HG03457 (cell line): ENCODE measurements at regions not wholly inside any gene's neighbourhood (a gene's known extent, or its start where the extent isn't known, plus 50 kb on each side); places are given as distances from the start of the nearest gene placed in this dataset.

Experiments used
- ATAC-seq: cut with Tn5 transposase; IDR thresholded peaks from one replicate; pipeline ENCODE4 v1.9.1; 2021; ENCODE audit warnings: moderate number of reproducible peaks; ENCODE audit not compliant: unreplicated experiment

- ATAC-seq, result no peak
Measured at GRCh38 chr4:11741190-11741652, 312.5 kb upstream of the HS3ST1 start.

DNA sequence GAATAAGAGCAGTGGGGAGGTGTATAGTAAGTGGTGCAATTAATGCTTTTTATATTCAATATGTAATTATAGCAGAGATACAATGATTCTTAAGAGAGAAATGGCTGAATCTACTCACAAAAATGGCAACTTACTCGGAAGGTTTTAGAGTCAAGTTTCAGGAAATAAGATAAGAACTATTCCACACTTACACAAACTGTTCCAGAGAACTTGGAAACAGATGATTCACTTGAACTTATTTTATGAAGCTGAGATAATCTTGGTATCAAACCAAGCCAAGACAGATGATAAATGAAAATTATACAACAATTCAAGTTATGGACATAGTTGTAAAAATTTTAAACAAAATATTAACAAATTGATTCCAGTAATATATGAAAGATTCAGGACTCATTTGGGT is 311.3 kb upstream of the HS3ST1 start:
- ATAC-seq, result no peak

DNA sequence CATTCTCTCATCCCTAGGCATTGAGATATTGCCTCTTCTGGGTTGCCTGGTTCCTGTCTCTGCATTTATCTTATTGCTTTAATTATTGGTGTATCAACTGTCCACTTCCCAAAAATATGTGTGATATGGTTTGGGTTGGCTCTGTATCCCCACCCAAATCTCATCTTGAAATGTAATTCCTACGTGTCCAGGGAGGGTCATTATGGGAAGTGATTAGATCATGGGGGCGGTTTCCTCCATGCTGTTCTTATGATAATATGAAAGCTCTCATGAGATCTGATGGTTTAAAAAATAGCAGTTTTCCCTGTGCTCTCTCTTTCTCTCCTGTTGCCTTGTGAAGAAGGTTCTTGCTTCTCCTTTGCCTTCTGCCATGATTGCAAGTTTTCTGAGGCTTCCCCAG is 308.3 kb upstream of the HS3ST1 start:
- no peak for ATAC-seq

- no peak for ATAC-seq
Measured at GRCh38 chr4:11735651-11736050, 307.0 kb upstream of the HS3ST1 start.

DNA sequence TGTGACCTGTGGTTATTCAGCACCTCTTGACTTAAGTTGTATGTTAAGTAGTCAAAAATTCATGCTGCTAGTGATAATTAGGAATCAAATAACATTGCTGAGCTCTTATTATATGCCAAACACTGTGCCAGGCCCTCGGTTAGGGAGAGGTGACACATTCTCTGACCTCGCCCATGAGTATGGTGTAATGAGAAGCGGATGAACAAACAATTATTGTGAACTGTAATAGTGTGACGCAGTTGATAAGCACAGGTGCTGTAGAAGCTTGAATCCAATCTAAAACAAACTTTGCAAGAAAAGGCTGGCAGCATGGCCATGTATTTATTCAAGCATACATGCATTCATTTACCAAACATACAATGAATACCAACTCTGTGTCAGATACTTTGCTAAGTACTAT is 303.5 kb upstream of the HS3ST1 start:
- ATAC-seq, result no peak

DNA sequence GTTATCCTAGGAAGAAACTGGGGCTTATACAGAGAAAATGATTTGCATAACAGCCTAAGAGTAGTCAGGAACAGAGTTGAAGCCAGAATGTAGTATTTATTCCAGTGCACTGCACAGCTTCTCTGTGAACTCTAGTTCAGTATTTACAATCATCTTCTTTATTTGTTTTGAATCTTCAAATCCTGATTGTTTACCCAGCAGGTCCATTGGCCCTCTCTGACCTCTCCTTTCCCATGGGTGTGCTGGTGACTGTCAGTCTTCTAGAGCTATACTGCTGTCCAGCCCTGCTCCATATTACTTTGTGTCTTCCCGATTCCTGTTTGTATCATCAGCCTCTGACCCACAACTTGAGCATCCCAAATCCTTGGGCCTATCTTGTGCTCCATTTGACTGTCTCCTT is 301.9 kb upstream of the HS3ST1 start:
- no peak for ATAC-seq

- no peak for ATAC-seq
Measured at GRCh38 chr4:11729548-11729947, 300.9 kb upstream of the HS3ST1 start.

- ATAC-seq, result no peak
Measured at GRCh38 chr4:11727903-11728564, 299.3 kb upstream of the HS3ST1 start.

DNA sequence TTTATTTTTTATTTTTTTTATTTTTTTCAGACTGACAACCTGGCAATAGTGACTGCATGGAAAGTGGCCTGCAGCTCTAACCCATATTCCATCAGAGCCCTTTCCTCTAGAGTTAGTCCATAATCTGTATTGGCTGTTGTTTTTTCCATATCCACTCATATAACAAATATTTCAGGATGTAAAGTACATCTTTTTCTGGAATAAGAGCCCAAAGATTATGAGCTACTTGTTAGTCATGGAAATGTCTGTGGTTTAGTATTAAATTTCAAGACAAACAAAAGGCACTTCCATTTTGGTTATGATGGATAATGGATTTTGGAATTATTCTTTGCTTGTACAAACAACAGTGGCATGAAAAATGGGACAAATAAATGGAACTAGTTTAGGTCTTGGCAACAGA is 296.0 kb upstream of the HS3ST1 start:
- ATAC-seq, result no peak

- no peak for ATAC-seq
Measured at GRCh38 chr4:11722223-11722622, 293.5 kb upstream of the HS3ST1 start.

DNA sequence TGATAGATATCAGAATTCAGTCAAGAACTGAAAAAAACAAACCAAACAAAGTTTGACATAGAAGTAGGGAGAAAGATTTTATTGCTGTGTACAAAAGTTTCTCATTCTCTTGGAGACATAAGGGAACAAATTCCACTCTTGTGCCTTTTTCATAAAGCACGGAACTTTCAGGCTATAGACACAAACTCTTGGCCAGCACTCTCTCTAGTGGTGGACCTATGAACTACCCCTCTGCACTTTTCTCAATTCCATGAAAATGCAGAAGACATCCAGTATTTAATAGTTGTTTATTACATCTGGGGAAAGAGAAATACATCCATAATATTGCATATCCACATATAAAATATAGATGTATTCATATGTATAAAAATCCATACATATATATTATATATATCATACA is 291.6 kb upstream of the HS3ST1 start:
- ATAC-seq, result no peak

DNA sequence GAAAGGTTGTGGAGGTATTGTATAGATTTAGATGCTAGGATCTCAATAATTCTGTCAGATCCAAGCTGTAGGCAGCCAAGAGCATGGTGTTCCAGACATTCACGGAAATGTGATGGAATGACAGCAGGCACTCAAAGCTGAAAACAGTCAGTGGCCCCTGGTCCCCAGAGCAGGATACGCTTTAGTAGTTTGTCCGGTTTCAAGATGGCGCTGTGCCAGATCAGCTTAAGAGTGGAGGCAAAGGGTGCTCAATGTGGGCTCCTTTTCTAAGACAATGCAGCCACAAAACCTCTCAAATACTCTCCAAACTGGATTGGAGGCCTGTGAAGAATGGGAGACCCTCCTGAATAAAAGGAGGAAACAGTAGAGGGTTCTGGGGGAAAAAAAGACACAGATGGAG is 291.2 kb upstream of the HS3ST1 start:
- no peak for ATAC-seq

GRCh38 chr4:11715753-11716521 is 287.2 kb upstream of the HS3ST1 start:
- no peak for ATAC-seq

DNA sequence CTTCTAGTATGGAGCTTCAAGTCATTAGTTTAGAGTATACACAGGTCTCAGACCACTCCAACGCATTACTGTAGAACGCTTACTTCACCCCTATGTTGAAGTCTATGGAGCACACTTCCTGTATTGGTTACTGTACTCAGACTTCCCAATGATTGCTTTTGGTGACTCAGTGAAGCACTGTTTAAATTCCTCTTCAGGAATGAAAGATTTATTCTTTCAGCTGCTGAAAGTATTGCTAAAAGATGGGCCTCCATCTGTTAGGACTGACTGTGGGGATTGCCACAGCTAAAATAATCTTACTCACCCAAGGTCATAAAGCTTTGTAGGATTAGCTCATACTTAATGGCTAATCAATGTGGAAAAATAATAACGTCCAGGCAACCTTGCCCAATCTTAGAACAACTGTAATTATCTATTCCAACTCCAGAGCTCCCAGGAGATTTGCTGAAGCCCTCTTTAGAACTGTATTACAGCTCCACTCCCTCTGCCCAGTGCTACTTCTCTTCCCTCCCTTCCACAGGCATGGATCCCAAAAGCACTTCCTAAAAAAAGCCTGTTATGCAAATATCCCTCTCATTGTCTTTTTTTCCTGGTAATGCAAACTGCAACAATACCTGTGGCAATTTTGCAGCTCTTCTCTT is 281.9 kb upstream of the HS3ST1 start:
- no peak for ATAC-seq

GRCh38 chr4:11704186-11704830 is 275.6 kb upstream of the HS3ST1 start:
- no peak for ATAC-seq

GRCh38 chr4:11702886-11703557 is 274.3 kb upstream of the HS3ST1 start:
- no peak for ATAC-seq

GRCh38 chr4:11701966-11702725 is 273.5 kb upstream of the HS3ST1 start:
- ATAC-seq, result no peak

- ATAC-seq, result no peak
Measured at GRCh38 chr4:11700751-11701226, 272.1 kb upstream of the HS3ST1 start.

DNA sequence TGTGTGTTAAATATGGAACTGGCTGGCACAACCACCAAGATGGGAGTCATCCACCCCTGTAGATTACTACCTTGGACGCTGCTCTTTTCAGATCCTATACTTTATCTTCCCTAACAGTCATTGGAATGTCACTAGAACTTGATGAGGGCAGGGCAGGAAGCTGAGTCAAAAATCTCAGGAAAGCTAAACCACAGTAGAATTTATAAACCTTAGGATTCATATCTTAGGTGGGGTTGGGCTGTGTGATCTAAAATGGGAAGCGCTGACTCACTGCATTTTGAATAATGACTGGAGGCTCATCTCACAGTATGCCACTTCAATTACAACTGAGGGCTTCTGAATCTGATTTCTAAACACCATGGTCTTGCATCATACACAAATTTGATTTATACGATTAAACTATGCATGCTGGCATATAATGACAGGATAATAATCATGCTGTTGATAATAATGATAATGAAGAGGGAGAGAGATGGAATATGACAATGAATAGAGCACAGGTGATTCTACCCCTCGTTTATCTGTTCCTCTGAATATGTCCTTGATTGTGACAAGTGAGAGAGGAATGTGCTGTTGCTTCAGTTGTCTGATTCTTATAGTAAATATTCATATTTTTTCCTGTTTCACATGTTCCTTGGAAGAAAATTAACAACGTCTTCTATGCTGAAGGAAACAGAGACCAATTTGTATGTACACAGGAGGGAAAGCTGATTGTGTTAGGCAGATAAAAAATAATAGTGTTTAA is 270.3 kb upstream of the HS3ST1 start:
- no peak for ATAC-seq
